Liver (tissue), 8 donors: ENCODE measurements at regions not wholly inside any gene's neighbourhood (a gene's known extent, or its start where the extent isn't known, plus 50 kb on each side); places are given as distances from the start of the nearest gene placed in this dataset.

ENCODE experiments used
- DNase-seq: peaks from one replicate; pipeline ENCODE4 v3.0.0-alpha.2; 2017; ENCODE audit warnings: low spot score
- H3K27ac ChIP-seq, 2 donors: one replicate each; pipeline ENCODE4 v1.7.0; 2013; ENCODE audit warnings: inconsistent platforms in 2 of 2, low read length in 2 of 2, control low read depth in 1 of 2, low read depth in 1 of 2, mild to moderate bottlenecking in 1 of 2
- H3K27me3 ChIP-seq, 4 donors: one replicate each; pipeline versions ENCODE4 v1.6.1 to v1.7.0; 2013; ENCODE audit warnings: low read length in 3 of 4, inconsistent platforms in 1 of 4, mild to moderate bottlenecking in 1 of 4, moderate library complexity in 1 of 4; ENCODE audit not compliant: control insufficient read depth in 4 of 4, insufficient read depth in 4 of 4
- H3K36me3 ChIP-seq, 4 donors: one replicate each; pipeline versions ENCODE4 v1.6.1 to v1.7.0; 2013; ENCODE audit warnings: low read length in 3 of 4, mild to moderate bottlenecking in 3 of 4, low read depth in 1 of 4, moderate library complexity in 1 of 4; ENCODE audit not compliant: control insufficient read depth in 4 of 4, insufficient read depth in 3 of 4
- H3K4me1 ChIP-seq, 4 donors: one replicate each; pipeline versions ENCODE4 v1.6.1 to v1.7.0; 2013; ENCODE audit warnings: low read length in 3 of 4, mild to moderate bottlenecking in 3 of 4, moderate library complexity in 1 of 4; ENCODE audit not compliant: control insufficient read depth in 4 of 4, insufficient read depth in 4 of 4
- H3K4me3 ChIP-seq, 3 donors: one replicate each; pipeline versions ENCODE4 v1.6.1 to v1.7.0; 2013; ENCODE audit warnings: low read length in 3 of 3, control low read depth in 1 of 3, low read depth in 1 of 3, mild to moderate bottlenecking in 1 of 3
- H3K9ac ChIP-seq, 2 donors: one replicate each; pipeline ENCODE4 v1.7.0; 2013; ENCODE audit warnings: low read length in 2 of 2, mild to moderate bottlenecking in 2 of 2, moderate library complexity in 2 of 2, control low read depth in 1 of 2, low read depth in 1 of 2
- H3K9me3 ChIP-seq, 4 donors: one replicate each; pipeline versions ENCODE4 v1.6.1 to v1.7.0; 2013; ENCODE audit warnings: low read length in 3 of 4; ENCODE audit not compliant: control insufficient read depth in 4 of 4
- EGR1 ChIP-seq, 2 donors: IDR thresholded peaks; 2 replicates each; pipeline ENCODE4 v1.6.1; 2016 to 2018; ENCODE audit warnings: antibody characterized with exemption in 2 of 2, low read depth in 2 of 2
- FOXA1 ChIP-seq: IDR thresholded peaks from 2 replicates; pipeline ENCODE4 v1.6.1; 2016; ENCODE audit warnings: antibody characterized with exemption
- FOXA2 ChIP-seq: IDR thresholded peaks from 2 replicates; pipeline ENCODE4 v1.6.1; 2016; ENCODE audit warnings: antibody characterized with exemption
- GABPA ChIP-seq, 2 donors: IDR thresholded peaks in 1 of 2; conservative IDR thresholded peaks in 1 of 2; 2 replicates each; pipeline ENCODE4 v1.6.1; 2016; ENCODE audit warnings: antibody characterized with exemption in 2 of 2, mild to moderate bottlenecking in 1 of 2, moderate library complexity in 1 of 2
- HNF4A ChIP-seq, 2 donors: conservative IDR thresholded peaks; 2 replicates each; pipeline ENCODE4 v1.6.1; 2016; ENCODE audit warnings: antibody characterized with exemption in 2 of 2, mild to moderate bottlenecking in 2 of 2
- HNF4G ChIP-seq: IDR thresholded peaks from 2 replicates; pipeline ENCODE4 v1.6.1; 2016; ENCODE audit warnings: antibody characterized with exemption
- JUND ChIP-seq, 2 donors: IDR thresholded peaks; 2 replicates each; pipeline ENCODE4 v1.6.1; 2016; ENCODE audit warnings: antibody characterized with exemption in 2 of 2
- NR2F2 ChIP-seq: IDR thresholded peaks from 2 replicates; pipeline ENCODE4 v1.6.1; 2016; ENCODE audit warnings: antibody characterized with exemption
- RAD21 ChIP-seq, 2 donors: IDR thresholded peaks; 2 replicates each; pipeline ENCODE4 v1.6.1; 2016; ENCODE audit warnings: antibody characterized with exemption in 2 of 2, mild to moderate bottlenecking in 2 of 2
- RXRA ChIP-seq, 2 donors: IDR thresholded peaks; 2 replicates each; pipeline ENCODE4 v1.6.1; 2017 to 2018; ENCODE audit warnings: antibody characterized with exemption in 2 of 2, mild to moderate bottlenecking in 1 of 2
- SP1 ChIP-seq: IDR thresholded peaks from 2 replicates; pipeline ENCODE4 v1.6.1; 2018; ENCODE audit warnings: antibody characterized with exemption, mild to moderate bottlenecking
- TAF1 ChIP-seq: conservative IDR thresholded peaks from 2 replicates; pipeline ENCODE4 v1.6.1; 2016; ENCODE audit warnings: antibody characterized with exemption, mild to moderate bottlenecking
- YY1 ChIP-seq: IDR thresholded peaks from 2 replicates; pipeline ENCODE4 v1.6.1; 2016; ENCODE audit warnings: antibody characterized with exemption, mild to moderate bottlenecking
- WGBS: extraction: QIAGEN DNeasy Blood & Tissue Kit; methylation state at CpG from one replicate; pipeline ENCODE4 v1.1.7; 2013; 5-methylcytosine and 5-hydroxymethylcytosine counted together
- TF ChIP-seq, protein P1 (sequence below): IDR thresholded peaks from 2 replicates; pipeline ENCODE4 v1.6.1; 2016; ENCODE audit warnings: antibody characterized with exemption
- TF ChIP-seq, protein P2 (sequence below): IDR thresholded peaks from 2 replicates; pipeline ENCODE4 v1.6.1; 2016; ENCODE audit warnings: antibody characterized with exemption
- TF ChIP-seq, protein P3 (sequence below): IDR thresholded peaks from 2 replicates; pipeline ENCODE4 v1.6.1; 2016; ENCODE audit warnings: antibody characterized with exemption
- TF ChIP-seq, protein P4 (sequence below): IDR thresholded peaks from 2 replicates; pipeline ENCODE4 v1.6.1; 2016; ENCODE audit warnings: antibody characterized with exemption, mild to moderate bottlenecking
- TF ChIP-seq, protein P5 (sequence below): fragments of 150-350 bp; IDR thresholded peaks from 2 replicates; pipeline ENCODE4 v1.5.1; 2017; ENCODE audit warnings: improper control_type of control experiment, low read depth, low read length; ENCODE audit not compliant: missing input control
- donor health status: healthy.
- donor health status: healthy.
- donor health status: healthy.
- donor health status: healthy.
- donor health status: healthy.

DNA sequence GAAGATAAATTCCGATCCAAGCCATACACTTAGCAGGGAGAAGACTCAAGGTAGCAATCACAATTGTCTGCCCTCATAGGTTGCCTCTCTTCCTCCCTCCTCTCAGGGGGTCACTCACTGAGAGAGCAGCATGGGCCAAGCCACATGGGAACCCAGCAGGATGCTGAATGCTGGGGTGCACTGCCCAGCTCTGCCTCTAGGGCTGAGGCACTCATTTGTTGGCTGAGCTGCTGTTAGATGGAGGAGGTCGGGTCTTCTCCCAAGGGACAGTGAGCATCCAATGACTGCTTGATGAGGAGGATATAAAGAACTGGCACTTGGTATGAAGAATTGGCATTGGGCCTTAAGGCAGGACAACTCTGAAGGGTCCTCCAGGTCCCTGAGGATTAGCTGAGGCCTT, 418.8 kb downstream of the SIPA1L2 start:
- peaks cover 0 to 3% (median 0%) of the 10 kb centered on the region in 4 donors for H3K9me3 ChIP-seq
- no peaks in the 10 kb centered on the region for H3K4me1 ChIP-seq
- H3K4me3 ChIP-seq: no peak overlapping the region
- no peak overlapping the region for H3K27ac ChIP-seq
- 91% methylated on average over 2 of the region's 2 CpGs for WGBS
- TF ChIP-seq, protein P1, sequence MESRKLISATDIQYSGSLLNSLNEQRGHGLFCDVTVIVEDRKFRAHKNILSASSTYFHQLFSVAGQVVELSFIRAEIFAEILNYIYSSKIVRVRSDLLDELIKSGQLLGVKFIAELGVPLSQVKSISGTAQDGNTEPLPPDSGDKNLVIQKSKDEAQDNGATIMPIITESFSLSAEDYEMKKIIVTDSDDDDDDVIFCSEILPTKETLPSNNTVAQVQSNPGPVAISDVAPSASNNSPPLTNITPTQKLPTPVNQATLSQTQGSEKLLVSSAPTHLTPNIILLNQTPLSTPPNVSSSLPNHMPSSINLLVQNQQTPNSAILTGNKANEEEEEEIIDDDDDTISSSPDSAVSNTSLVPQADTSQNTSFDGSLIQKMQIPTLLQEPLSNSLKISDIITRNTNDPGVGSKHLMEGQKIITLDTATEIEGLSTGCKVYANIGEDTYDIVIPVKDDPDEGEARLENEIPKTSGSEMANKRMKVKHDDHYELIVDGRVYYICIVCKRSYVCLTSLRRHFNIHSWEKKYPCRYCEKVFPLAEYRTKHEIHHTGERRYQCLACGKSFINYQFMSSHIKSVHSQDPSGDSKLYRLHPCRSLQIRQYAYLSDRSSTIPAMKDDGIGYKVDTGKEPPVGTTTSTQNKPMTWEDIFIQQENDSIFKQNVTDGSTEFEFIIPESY: no peak
- no peak for TF ChIP-seq GABPA (IDR thresholded peaks at IDR 0.05 in 1 of 2, conservative IDR thresholded peaks at IDR 0.05 in 1 of 2)
- no peak for TF ChIP-seq RXRA (IDR thresholded peaks at IDR 0.05)
- TF ChIP-seq JUND (IDR thresholded peaks at IDR 0.05): no peak
- TF ChIP-seq FOXA1: no peak
- H3K27me3 ChIP-seq: peaks cover 0 to under 1% (median 0%) of the 10 kb centered on the region in 4 donors
- DNase-seq: no peak
- no peaks in the 10 kb centered on the region for H3K36me3 ChIP-seq
- H3K9ac ChIP-seq: no peak overlapping the region

DNA sequence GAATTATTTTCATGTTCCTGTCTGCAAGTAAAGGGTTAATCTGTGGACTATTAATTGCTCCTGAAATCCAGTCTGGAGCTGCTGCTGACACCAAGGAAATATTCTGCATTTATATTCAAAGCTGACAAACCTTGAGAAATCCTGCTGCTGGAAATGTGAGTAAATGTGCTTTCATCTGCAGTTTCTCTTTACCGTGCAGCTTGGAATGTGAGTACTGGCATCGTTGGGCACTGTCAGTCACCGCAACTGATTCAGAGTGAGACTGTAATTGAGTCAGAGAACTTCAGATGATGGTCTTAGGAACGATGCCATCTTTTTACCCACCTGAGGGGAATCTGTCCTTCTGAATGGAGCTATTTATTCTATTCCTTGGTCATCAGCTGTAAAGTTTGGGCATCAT, 420.6 kb downstream of the SIPA1L2 start:
- TF ChIP-seq EGR1 (IDR thresholded peaks at IDR 0.05; ENCODE audit: low read depth in 2 of 2) (no peak), SP1 (no peak), RAD21 (IDR thresholded peaks at IDR 0.05) (no peak), FOXA2 (no peak), YY1 (no peak), NR2F2 (no peak), GABPA (IDR thresholded peaks at IDR 0.05 in 1 of 2, conservative IDR thresholded peaks at IDR 0.05 in 1 of 2) (no peak), TAF1 (no peak)
- TF ChIP-seq, protein P2, sequence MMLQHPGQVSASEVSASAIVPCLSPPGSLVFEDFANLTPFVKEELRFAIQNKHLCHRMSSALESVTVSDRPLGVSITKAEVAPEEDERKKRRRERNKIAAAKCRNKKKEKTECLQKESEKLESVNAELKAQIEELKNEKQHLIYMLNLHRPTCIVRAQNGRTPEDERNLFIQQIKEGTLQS: no peak
- DNase-seq: no peak
- no peaks in the 10 kb centered on the region for H3K4me1 ChIP-seq
- no peak overlapping the region for H3K9ac ChIP-seq
- H3K27ac ChIP-seq: no peak overlapping the region
- no peak overlapping the region for H3K4me3 ChIP-seq
- peaks cover 0 to 3% (median 0%) of the 10 kb centered on the region in 4 donors for H3K9me3 ChIP-seq
- WGBS: 69% methylated on average over 4 of the region's 4 CpGs
- H3K36me3 ChIP-seq: no peaks in the 10 kb centered on the region
- H3K27me3 ChIP-seq: peaks cover 0 to 2% (median 0%) of the 10 kb centered on the region in 4 donors

DNA sequence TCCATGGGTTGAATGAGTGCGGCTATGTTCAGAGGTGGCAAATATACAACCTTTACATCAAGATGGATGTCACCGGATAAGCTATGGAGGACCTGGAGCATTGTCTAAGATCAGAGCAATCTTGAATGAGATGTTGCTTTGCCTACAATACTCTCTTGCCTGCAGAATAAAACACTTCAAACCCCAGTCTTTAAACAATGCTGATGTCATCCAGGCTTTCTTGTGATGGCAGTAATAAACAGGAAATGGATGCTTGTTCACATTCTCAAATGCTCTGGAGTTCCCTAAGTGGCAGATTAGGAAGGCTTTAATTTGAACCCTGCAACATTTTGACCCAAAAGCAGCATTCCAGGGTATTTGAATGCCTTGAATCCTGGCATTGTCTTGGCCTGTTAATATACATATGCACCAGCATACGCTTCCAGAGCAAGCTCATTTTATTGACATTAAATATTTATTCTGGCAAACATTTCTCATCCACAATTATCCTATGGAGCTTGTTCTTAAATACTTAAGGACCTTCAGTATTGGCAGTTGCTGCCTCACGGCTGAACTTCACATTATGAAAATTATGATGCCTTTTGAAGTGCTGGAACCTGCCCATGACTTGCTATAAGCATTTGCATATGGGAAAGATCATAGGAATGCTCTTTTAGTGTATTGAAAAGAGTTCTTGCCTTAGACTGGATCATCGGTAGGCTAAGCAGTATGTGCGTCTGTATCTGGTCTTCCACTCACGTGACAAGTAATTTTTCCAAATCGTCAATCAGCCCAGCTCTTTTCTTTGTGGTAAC, 422.7 kb downstream of the SIPA1L2 start:
- DNase-seq: no peak
- no peaks in the 10 kb centered on the region for H3K36me3 ChIP-seq
- no peak overlapping the region for H3K9ac ChIP-seq
- no peaks in the 10 kb centered on the region for H3K4me1 ChIP-seq
- H3K9me3 ChIP-seq: peaks cover 0 to 3% (median 0%) of the 10 kb centered on the region in 4 donors
- no peak overlapping the region for H3K4me3 ChIP-seq
- peaks cover 0 to 2% (median 0%) of the 10 kb centered on the region in 4 donors for H3K27me3 ChIP-seq
- no peak overlapping the region for H3K27ac ChIP-seq
- WGBS: 82% methylated on average over 8 of the region's 8 CpGs
- TF ChIP-seq YY1 (no peak), HNF4G (no peak), FOXA2 (no peak), GABPA (IDR thresholded peaks at IDR 0.05 in 1 of 2, conservative IDR thresholded peaks at IDR 0.05 in 1 of 2) (no peak), TAF1 (no peak), FOXA1 (no peak), HNF4A (conservative IDR thresholded peaks at IDR 0.05) (no peak), JUND (IDR thresholded peaks at IDR 0.05) (no peak), RXRA (IDR thresholded peaks at IDR 0.05) (no peak), NR2F2 (no peak)
- TF ChIP-seq, protein P2: no peak
- TF ChIP-seq, protein P3, sequence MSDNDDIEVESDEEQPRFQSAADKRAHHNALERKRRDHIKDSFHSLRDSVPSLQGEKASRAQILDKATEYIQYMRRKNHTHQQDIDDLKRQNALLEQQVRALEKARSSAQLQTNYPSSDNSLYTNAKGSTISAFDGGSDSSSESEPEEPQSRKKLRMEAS: no peak
- TF ChIP-seq, protein P4, sequence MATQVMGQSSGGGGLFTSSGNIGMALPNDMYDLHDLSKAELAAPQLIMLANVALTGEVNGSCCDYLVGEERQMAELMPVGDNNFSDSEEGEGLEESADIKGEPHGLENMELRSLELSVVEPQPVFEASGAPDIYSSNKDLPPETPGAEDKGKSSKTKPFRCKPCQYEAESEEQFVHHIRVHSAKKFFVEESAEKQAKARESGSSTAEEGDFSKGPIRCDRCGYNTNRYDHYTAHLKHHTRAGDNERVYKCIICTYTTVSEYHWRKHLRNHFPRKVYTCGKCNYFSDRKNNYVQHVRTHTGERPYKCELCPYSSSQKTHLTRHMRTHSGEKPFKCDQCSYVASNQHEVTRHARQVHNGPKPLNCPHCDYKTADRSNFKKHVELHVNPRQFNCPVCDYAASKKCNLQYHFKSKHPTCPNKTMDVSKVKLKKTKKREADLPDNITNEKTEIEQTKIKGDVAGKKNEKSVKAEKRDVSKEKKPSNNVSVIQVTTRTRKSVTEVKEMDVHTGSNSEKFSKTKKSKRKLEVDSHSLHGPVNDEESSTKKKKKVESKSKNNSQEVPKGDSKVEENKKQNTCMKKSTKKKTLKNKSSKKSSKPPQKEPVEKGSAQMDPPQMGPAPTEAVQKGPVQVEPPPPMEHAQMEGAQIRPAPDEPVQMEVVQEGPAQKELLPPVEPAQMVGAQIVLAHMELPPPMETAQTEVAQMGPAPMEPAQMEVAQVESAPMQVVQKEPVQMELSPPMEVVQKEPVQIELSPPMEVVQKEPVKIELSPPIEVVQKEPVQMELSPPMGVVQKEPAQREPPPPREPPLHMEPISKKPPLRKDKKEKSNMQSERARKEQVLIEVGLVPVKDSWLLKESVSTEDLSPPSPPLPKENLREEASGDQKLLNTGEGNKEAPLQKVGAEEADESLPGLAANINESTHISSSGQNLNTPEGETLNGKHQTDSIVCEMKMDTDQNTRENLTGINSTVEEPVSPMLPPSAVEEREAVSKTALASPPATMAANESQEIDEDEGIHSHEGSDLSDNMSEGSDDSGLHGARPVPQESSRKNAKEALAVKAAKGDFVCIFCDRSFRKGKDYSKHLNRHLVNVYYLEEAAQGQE: no peak
- TF ChIP-seq, protein P5, sequence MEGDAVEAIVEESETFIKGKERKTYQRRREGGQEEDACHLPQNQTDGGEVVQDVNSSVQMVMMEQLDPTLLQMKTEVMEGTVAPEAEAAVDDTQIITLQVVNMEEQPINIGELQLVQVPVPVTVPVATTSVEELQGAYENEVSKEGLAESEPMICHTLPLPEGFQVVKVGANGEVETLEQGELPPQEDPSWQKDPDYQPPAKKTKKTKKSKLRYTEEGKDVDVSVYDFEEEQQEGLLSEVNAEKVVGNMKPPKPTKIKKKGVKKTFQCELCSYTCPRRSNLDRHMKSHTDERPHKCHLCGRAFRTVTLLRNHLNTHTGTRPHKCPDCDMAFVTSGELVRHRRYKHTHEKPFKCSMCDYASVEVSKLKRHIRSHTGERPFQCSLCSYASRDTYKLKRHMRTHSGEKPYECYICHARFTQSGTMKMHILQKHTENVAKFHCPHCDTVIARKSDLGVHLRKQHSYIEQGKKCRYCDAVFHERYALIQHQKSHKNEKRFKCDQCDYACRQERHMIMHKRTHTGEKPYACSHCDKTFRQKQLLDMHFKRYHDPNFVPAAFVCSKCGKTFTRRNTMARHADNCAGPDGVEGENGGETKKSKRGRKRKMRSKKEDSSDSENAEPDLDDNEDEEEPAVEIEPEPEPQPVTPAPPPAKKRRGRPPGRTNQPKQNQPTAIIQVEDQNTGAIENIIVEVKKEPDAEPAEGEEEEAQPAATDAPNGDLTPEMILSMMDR: no peak
